ENCODE measurements at regions not wholly inside any gene's neighbourhood (a gene's known extent, or its start where the extent isn't known, plus 50 kb on each side); places are given as distances from the start of the nearest gene placed in this dataset.

DNA sequence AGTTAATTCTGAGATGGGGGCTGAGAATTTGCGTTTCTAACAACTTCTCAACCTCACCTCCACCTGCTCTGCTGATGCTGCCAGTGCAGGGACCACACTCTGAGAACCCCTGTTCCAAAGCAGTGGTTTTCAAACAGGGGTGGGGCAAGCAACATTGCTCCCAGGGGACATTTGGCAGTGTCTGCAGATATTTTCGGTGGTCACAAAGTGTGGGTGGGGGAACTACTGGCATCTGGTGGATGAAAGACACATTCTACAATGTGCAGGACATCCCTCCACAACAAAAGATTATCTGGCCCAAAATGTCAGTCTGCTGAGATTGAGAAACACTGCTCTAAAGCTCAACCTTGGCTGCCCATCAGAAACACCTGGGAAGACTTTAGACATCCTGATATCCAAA lies 188.7 kb upstream of the SATB2 start:
- H3K9me3 ChIP-seq (ENCODE audit: control insufficient read depth in 2 of 2, low read length in 2 of 2): no peaks in the 10 kb centered on the region
- no peak overlapping the region for H3K4me3 ChIP-seq (ENCODE audit: low read length in 2 of 2)
- H3K27me3 ChIP-seq (ENCODE audit: control insufficient read depth in 2 of 2, insufficient read depth in 2 of 2, low read length in 2 of 2): no peaks in the 10 kb centered on the region
- no peak overlapping the region for H3K27ac ChIP-seq (ENCODE audit: low read depth in 2 of 2, low read length in 2 of 2)
- H3K36me3 ChIP-seq (ENCODE audit: control insufficient read depth in 2 of 2, insufficient read depth in 2 of 2, low read length in 2 of 2): no peaks in the 10 kb centered on the region
- no peak overlapping the region for H3K9ac ChIP-seq (ENCODE audit: low read depth in 1 of 2, low read length in 2 of 2)
- H3K4me1 ChIP-seq (ENCODE audit: control insufficient read depth in 2 of 2, insufficient read depth in 2 of 2, low read length in 2 of 2): no peaks in the 10 kb centered on the region

DNA sequence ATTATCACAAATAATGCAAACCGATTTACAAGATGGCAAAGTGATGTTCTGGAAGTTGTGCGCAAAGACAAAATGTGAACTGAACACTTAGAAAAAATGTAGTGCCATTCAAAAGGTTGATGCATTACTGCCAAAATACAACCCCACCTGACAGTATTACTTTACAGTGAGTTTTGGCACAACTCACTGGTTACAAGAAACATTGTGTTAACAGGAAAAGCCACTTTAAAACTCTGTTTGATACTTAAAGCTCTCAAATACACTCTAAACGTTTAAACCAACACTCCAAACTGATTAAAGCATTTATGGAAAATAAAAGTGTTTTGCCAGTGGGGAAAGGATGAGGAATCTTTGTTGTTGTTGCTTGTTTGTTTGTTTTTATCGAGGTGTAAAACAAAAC lies 173.4 kb upstream of the SATB2 start:
- Histone ChIP-seq H3K4me3 (ENCODE audit: low read length in 2 of 2) (no peak overlapping the region), H3K27ac (ENCODE audit: low read depth in 2 of 2, low read length in 2 of 2) (no peak overlapping the region), H3K9ac (ENCODE audit: low read depth in 1 of 2, low read length in 2 of 2) (no peak overlapping the region), H3K9me3 (ENCODE audit: control insufficient read depth in 2 of 2, low read length in 2 of 2) (no peaks in the 10 kb centered on the region), H3K4me1 (ENCODE audit: control insufficient read depth in 2 of 2, insufficient read depth in 2 of 2, low read length in 2 of 2) (no peaks in the 10 kb centered on the region), H3K27me3 (ENCODE audit: control insufficient read depth in 2 of 2, insufficient read depth in 2 of 2, low read length in 2 of 2) (no peaks in the 10 kb centered on the region), H3K36me3 (ENCODE audit: control insufficient read depth in 2 of 2, insufficient read depth in 2 of 2, low read length in 2 of 2) (no peaks in the 10 kb centered on the region)

DNA sequence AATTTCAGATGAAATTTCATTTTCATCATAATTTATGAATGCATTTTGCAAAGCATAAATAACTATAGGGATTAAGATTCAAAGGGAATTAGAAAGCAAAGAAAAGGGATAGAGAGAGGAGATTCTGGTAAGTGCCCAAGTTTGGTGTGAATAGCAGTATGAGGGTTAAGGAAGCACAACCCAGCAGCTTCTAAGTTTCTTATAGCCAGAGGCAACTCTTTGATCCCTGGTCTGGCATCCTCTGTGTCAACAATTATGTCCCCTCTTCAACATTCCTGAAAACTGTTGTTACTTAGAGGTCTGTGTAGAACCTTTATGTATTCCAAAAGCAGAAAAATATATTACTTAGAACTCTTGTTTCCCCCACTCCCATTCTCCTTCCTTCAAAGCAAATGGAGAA lies 171.6 kb upstream of the SATB2 start:
- Histone ChIP-seq H3K27ac (ENCODE audit: low read depth in 2 of 2, low read length in 2 of 2) (no peak overlapping the region), H3K9me3 (ENCODE audit: control insufficient read depth in 2 of 2, low read length in 2 of 2) (no peaks in the 10 kb centered on the region), H3K4me1 (ENCODE audit: control insufficient read depth in 2 of 2, insufficient read depth in 2 of 2, low read length in 2 of 2) (no peaks in the 10 kb centered on the region), H3K9ac (ENCODE audit: low read depth in 1 of 2, low read length in 2 of 2) (no peak overlapping the region), H3K27me3 (ENCODE audit: control insufficient read depth in 2 of 2, insufficient read depth in 2 of 2, low read length in 2 of 2) (no peaks in the 10 kb centered on the region), H3K36me3 (ENCODE audit: control insufficient read depth in 2 of 2, insufficient read depth in 2 of 2, low read length in 2 of 2) (no peaks in the 10 kb centered on the region), H3K4me3 (ENCODE audit: low read length in 2 of 2) (no peak overlapping the region)

DNA sequence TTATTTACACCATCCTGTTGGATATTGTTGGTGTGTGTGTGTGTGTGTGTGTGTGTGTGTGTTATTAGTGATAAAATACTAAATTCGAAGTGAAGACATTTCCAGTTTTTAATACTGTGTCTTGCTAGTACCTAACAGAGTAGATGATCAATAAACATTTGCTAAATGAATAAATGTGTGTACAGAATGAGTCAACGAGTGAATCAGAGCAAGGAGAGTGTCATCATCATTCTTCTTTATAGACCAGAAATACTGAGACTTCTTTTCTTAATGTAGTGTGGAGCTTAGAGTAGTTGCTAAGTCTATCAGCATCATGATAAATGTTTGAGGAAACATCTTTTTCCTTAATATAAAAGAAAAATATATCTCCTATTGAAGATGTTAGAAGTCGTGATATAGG lies 169.7 kb upstream of the SATB2 start:
- no peaks in the 10 kb centered on the region for H3K9me3 ChIP-seq (ENCODE audit: control insufficient read depth in 2 of 2, low read length in 2 of 2)
- no peak overlapping the region for H3K9ac ChIP-seq (ENCODE audit: low read depth in 1 of 2, low read length in 2 of 2)
- no peaks in the 10 kb centered on the region for H3K27me3 ChIP-seq (ENCODE audit: control insufficient read depth in 2 of 2, insufficient read depth in 2 of 2, low read length in 2 of 2)
- H3K27ac ChIP-seq (ENCODE audit: low read depth in 2 of 2, low read length in 2 of 2): no peak overlapping the region
- H3K4me3 ChIP-seq (ENCODE audit: low read length in 2 of 2): no peak overlapping the region
- H3K4me1 ChIP-seq (ENCODE audit: control insufficient read depth in 2 of 2, insufficient read depth in 2 of 2, low read length in 2 of 2): no peaks in the 10 kb centered on the region
- no peaks in the 10 kb centered on the region for H3K36me3 ChIP-seq (ENCODE audit: control insufficient read depth in 2 of 2, insufficient read depth in 2 of 2, low read length in 2 of 2)

DNA sequence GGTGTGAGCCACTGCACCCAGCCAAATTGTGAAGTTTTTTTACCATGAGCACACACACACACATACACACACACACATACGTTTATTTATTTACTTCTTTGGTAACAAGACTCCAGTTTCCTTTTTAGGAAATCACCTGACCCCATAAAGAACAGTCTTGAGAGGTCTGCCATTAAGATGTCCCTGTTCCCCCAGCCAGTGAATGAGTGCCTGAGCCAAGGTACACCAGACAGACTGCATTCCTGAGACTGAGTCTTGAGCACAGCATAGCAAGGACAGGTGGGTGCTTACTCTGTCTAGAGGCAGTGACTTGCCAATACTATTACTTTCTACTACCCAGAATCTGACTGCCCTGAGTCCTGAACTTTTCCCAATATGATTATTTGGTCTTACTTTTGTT lies 167.2 kb upstream of the SATB2 start:
- Histone ChIP-seq H3K27me3 (ENCODE audit: control insufficient read depth in 2 of 2, insufficient read depth in 2 of 2, low read length in 2 of 2) (no peaks in the 10 kb centered on the region), H3K9ac (ENCODE audit: low read depth in 1 of 2, low read length in 2 of 2) (no peak overlapping the region), H3K4me3 (ENCODE audit: low read length in 2 of 2) (no peak overlapping the region), H3K36me3 (ENCODE audit: control insufficient read depth in 2 of 2, insufficient read depth in 2 of 2, low read length in 2 of 2) (no peaks in the 10 kb centered on the region), H3K27ac (ENCODE audit: low read depth in 2 of 2, low read length in 2 of 2) (no peak overlapping the region), H3K9me3 (ENCODE audit: control insufficient read depth in 2 of 2, low read length in 2 of 2) (no peaks in the 10 kb centered on the region), H3K4me1 (ENCODE audit: control insufficient read depth in 2 of 2, insufficient read depth in 2 of 2, low read length in 2 of 2) (no peaks in the 10 kb centered on the region)

DNA sequence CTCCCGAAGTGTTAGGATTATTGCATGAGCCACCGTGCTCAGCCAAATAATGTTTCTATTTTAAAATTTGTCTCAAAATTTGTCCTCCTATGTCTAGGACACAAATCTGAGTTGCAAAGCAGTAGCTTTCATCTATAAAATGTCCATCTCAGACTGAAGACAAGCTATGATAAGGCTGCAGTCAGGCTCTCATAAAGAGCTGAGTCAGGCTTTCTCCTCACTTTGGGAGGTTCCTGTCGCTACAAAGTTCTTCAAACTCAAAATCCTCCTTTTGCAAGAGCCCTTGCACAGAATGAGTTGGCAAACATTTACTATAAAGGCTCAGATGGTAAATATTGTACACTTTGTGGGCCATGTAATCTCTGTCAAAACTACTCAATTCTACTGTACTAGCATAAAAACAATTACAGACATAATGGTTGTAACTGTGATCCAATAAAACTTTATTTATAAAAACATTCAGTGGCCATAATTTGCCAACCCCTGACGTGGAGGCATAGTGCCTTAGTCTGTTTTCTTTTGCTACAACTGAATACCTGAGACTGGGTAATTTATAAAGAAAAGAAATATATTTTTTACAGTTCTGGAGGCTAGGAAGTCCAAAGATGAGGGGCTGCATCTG lies 154.9 kb upstream of the SATB2 start:
- Histone ChIP-seq H3K9ac (ENCODE audit: low read depth in 1 of 2, low read length in 2 of 2) (no peak overlapping the region), H3K4me1 (ENCODE audit: control insufficient read depth in 2 of 2, insufficient read depth in 2 of 2, low read length in 2 of 2) (no peaks in the 10 kb centered on the region), H3K27me3 (ENCODE audit: control insufficient read depth in 2 of 2, insufficient read depth in 2 of 2, low read length in 2 of 2) (no peaks in the 10 kb centered on the region), H3K4me3 (ENCODE audit: low read length in 2 of 2) (no peak overlapping the region), H3K27ac (ENCODE audit: low read depth in 2 of 2, low read length in 2 of 2) (no peak overlapping the region), H3K36me3 (ENCODE audit: control insufficient read depth in 2 of 2, insufficient read depth in 2 of 2, low read length in 2 of 2) (no peaks in the 10 kb centered on the region), H3K9me3 (ENCODE audit: control insufficient read depth in 2 of 2, low read length in 2 of 2) (no peaks in the 10 kb centered on the region)

DNA sequence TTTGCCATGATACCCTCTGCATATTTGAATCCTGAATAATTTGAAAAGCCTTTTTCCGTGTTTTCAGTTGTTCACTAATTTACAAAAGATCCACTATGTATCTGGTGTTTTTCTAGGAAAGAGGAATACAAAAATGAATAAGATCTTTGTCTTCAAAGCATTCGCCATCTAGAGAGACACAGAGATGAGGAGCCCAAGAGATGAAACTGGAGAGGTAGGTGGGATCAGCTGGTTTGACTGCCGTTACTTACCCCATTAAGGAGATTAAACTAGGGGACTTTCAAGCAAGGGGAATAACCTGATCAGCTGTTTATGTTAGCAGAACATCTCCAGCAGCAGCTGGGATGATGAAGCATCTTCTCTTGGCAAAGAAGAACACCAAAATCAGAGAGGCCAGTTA lies 150.2 kb upstream of the SATB2 start:
- H3K4me3 ChIP-seq (ENCODE audit: low read length in 2 of 2): no peak overlapping the region
- no peaks in the 10 kb centered on the region for H3K4me1 ChIP-seq (ENCODE audit: control insufficient read depth in 2 of 2, insufficient read depth in 2 of 2, low read length in 2 of 2)
- H3K36me3 ChIP-seq (ENCODE audit: control insufficient read depth in 2 of 2, insufficient read depth in 2 of 2, low read length in 2 of 2): no peaks in the 10 kb centered on the region
- H3K9me3 ChIP-seq (ENCODE audit: control insufficient read depth in 2 of 2, low read length in 2 of 2): no peaks in the 10 kb centered on the region
- no peak overlapping the region for H3K27ac ChIP-seq (ENCODE audit: low read depth in 2 of 2, low read length in 2 of 2)
- no peaks in the 10 kb centered on the region for H3K27me3 ChIP-seq (ENCODE audit: control insufficient read depth in 2 of 2, insufficient read depth in 2 of 2, low read length in 2 of 2)
- no peak overlapping the region for H3K9ac ChIP-seq (ENCODE audit: low read depth in 1 of 2, low read length in 2 of 2)

DNA sequence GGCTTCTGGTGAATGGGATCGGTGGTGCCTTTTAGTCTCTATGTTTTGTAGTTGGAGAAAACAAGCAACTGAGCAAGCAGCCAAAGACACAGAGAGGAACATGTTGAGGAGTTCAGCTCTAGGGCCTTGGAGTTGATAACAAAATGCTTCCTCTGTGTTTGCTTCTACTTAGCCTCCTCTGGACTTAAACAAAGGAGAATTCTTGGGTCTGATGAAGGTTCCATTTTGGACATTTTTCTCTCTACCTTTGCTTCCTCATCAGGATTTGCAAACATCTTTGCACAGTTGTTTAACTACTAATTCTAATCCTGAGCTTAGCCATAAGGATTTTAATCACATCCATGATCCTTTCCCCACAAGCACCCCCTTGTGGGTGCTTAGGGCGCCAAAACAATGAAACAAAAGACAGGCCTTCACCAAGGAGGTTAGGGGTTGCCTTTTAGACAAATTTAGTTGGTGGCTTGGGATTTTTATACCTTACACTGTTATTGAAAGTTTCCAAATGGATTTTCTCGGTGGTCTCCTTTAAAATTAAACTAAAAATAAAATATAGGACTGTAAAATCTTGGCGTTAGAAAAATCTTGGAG lies 148.5 kb upstream of the SATB2 start:
- Histone ChIP-seq H3K27ac (ENCODE audit: low read depth in 2 of 2, low read length in 2 of 2) (no peak overlapping the region), H3K9ac (ENCODE audit: low read depth in 1 of 2, low read length in 2 of 2) (no peak overlapping the region), H3K4me3 (ENCODE audit: low read length in 2 of 2) (no peak overlapping the region), H3K9me3 (ENCODE audit: control insufficient read depth in 2 of 2, low read length in 2 of 2) (no peaks in the 10 kb centered on the region), H3K27me3 (ENCODE audit: control insufficient read depth in 2 of 2, insufficient read depth in 2 of 2, low read length in 2 of 2) (no peaks in the 10 kb centered on the region), H3K4me1 (ENCODE audit: control insufficient read depth in 2 of 2, insufficient read depth in 2 of 2, low read length in 2 of 2) (no peaks in the 10 kb centered on the region), H3K36me3 (ENCODE audit: control insufficient read depth in 2 of 2, insufficient read depth in 2 of 2, low read length in 2 of 2) (no peaks in the 10 kb centered on the region)

DNA sequence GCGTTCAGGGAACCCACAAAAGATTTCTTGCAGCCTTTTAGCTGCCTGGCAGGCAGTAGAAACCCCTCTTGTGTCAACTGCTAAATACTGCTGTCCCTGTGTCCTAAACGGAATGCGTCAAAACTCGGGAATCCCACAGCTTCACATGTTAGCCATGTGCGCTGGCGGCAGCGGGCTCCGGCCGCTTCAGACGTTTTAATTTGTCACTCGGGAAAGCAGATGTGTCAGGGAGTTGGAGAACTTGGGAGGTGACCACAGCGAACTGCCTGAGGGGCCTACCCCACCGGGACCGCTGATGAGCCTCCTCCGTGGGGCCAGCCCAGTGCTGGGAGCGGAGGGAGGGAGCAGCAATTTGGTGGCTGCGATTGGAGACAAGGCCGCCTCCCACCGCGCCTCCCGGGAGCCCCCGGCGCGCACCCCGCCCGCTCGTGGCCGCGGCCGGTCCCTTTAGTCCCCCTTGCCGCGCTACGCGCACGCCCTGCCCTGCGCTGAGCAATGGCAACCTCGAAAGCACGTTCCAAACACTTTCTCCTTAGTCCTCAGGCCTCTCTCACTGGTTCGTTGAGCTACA lies 146.1 kb upstream of the SATB2 start:
- Histone ChIP-seq H3K4me1 (ENCODE audit: control insufficient read depth in 2 of 2, insufficient read depth in 2 of 2, low read length in 2 of 2) (no peaks in the 10 kb centered on the region), H3K9me3 (ENCODE audit: control insufficient read depth in 2 of 2, low read length in 2 of 2) (no peaks in the 10 kb centered on the region), H3K9ac (ENCODE audit: low read depth in 1 of 2, low read length in 2 of 2) (no peak overlapping the region), H3K36me3 (ENCODE audit: control insufficient read depth in 2 of 2, insufficient read depth in 2 of 2, low read length in 2 of 2) (no peaks in the 10 kb centered on the region), H3K27me3 (ENCODE audit: control insufficient read depth in 2 of 2, insufficient read depth in 2 of 2, low read length in 2 of 2) (no peaks in the 10 kb centered on the region), H3K27ac (ENCODE audit: low read depth in 2 of 2, low read length in 2 of 2) (no peak overlapping the region), H3K4me3 (ENCODE audit: low read length in 2 of 2) (no peak overlapping the region)

DNA sequence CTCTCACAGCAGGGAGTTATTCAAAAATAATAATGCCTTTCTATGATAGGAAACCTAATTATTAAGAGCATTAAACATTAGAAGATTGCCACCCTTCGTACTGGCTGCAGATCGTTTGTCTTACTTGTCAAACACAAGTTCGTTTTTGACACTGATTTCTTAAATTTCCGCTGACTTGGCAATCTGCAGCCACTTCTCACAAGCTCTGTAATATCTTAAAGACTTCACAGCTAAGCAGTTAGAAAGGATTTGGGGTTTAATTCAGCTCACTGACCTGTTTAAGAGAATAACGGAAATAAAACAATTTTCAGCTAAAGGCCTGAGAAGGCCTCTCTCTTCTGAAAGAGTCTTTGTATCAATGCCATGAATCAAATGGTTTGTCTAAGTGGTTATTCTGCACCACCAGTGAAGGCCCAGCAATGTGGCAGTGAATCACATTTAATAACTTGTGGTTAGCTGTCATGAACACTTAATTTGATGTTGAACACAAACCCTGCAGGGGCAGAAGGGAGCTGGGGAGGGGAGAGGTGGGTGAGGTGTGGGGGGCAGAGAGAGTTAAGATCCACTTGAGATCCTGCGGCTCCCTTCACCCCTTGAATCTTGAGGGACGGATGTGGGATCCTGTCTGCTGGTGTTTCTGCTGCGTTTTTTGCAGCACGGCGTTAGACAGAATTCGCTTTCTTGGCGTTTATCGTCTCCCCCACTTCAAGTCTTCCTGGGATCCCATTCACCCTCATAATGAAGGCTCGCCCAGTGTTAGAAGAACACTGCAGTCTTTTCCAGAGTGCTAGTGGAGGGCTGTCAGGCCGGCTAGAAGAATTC lies 145.4 kb upstream of the SATB2 start:
- H3K9ac ChIP-seq (ENCODE audit: low read depth in 1 of 2, low read length in 2 of 2): no peak overlapping the region
- no peaks in the 10 kb centered on the region for H3K36me3 ChIP-seq (ENCODE audit: control insufficient read depth in 2 of 2, insufficient read depth in 2 of 2, low read length in 2 of 2)
- no peak overlapping the region for H3K4me3 ChIP-seq (ENCODE audit: low read length in 2 of 2)
- H3K4me1 ChIP-seq (ENCODE audit: control insufficient read depth in 2 of 2, insufficient read depth in 2 of 2, low read length in 2 of 2): no peaks in the 10 kb centered on the region
- H3K27ac ChIP-seq (ENCODE audit: low read depth in 2 of 2, low read length in 2 of 2): no peak overlapping the region
- no peaks in the 10 kb centered on the region for H3K9me3 ChIP-seq (ENCODE audit: control insufficient read depth in 2 of 2, low read length in 2 of 2)
- no peaks in the 10 kb centered on the region for H3K27me3 ChIP-seq (ENCODE audit: control insufficient read depth in 2 of 2, insufficient read depth in 2 of 2, low read length in 2 of 2)
